ENCODE measurements at regions not wholly inside any gene's neighbourhood (a gene's known extent, or its start where the extent isn't known, plus 50 kb on each side); places are given as distances from the start of the nearest gene placed in this dataset.

DNA sequence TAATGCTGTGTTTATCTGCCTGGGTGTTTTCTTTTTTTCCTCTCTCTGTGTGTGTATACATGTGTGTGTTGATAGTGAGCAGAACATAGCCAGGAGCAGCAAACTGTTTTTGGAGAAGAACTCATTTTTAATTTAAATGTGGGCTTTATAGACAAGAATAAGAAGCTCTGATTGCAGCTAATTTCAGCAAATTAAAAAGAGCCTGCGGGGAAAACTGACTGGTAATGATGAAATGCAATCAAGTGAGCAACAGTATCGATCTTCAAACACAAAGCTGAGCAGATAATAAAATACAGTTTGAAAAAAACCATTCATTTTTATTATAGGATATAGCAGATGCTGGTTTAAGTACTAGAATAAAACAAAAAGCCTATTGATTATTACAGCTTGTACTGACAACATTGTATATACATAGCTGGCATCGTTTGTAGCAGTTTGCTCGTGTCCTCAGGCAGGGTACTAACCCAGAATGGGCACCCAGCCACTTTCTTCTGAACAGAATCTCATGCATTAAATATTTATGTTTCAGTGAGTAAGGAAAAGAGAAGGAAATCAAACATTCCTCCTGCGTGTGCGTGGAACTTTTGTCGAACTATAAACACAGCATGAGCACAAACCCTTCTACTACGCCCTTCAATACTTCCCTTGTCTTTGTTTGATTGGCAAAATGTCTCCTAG lies 73.5 kb upstream of the ZFP42 start:
- no peak for DNase-seq (ENCODE audit: low read depth)
- TF ChIP-seq CTCF (conservative IDR thresholded peaks at IDR 0.05; ENCODE audit: low read depth, low read length): no peak
- H3K4me3 ChIP-seq (ENCODE audit: low read depth, low read length): no peak overlapping the region

DNA sequence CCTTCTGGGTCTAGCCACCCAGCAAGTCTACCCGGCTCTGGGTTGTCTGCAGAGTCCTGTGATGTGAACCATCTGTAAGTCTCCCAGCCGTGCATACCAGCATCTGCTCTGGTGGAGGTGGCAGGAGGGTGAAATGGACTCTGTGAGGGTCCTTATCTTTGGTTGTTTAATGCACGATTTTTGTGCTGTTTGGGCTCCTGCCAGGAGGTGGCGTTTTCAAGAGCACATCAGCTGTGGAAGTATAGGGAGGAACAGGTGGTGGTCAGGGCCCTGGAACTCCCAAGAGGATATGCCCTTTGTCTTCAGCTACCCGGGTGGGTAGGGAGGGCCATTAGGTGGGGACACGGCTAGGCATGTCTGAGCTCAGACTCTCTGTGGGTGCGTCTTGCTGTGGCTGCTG lies 66.5 kb upstream of the ZFP42 start:
- H3K4me3 ChIP-seq (ENCODE audit: low read depth, low read length): no peak overlapping the region
- DNase-seq (ENCODE audit: low read depth): no peak
- no peak for TF ChIP-seq CTCF (conservative IDR thresholded peaks at IDR 0.05; ENCODE audit: low read depth, low read length)

DNA sequence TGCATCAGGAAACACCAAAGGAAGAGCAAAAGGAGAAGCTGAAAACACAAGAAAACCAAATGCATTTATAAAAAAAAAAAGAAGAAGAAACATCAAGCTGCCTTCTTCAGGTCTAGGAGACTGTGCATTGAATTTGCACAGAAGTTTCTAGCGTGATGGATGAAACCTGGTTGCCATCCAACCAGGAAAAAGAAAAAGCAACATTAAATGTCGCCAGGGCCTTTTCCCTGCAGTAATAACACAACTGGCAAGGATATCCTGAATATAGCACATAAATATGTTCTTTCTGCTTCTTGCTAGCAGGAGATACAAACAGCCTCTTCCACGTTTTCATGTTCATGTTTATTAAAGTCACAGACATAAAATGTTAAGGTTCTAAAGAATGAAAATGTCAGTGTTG lies 60.8 kb upstream of the ZFP42 start:
- no peak overlapping the region for H3K4me3 ChIP-seq (ENCODE audit: low read depth, low read length)
- DNase-seq (ENCODE audit: low read depth): no peak
- TF ChIP-seq CTCF (conservative IDR thresholded peaks at IDR 0.05; ENCODE audit: low read depth, low read length): no peak

- no peak for DNase-seq (ENCODE audit: low read depth)
- no peak for TF ChIP-seq CTCF (conservative IDR thresholded peaks at IDR 0.05; ENCODE audit: low read depth, low read length)
- H3K4me3 ChIP-seq (ENCODE audit: low read depth, low read length): no peak overlapping the region
Measured at GRCh38 chr4:187937557-187937956, 58.0 kb upstream of the ZFP42 start.

GRCh38 chr4:187940299-187940698 lies 55.3 kb upstream of the ZFP42 start:
- no peak for TF ChIP-seq CTCF (conservative IDR thresholded peaks at IDR 0.05; ENCODE audit: low read depth, low read length)
- DNase-seq (ENCODE audit: low read depth): no peak
- no peak overlapping the region for H3K4me3 ChIP-seq (ENCODE audit: low read depth, low read length)

DNA sequence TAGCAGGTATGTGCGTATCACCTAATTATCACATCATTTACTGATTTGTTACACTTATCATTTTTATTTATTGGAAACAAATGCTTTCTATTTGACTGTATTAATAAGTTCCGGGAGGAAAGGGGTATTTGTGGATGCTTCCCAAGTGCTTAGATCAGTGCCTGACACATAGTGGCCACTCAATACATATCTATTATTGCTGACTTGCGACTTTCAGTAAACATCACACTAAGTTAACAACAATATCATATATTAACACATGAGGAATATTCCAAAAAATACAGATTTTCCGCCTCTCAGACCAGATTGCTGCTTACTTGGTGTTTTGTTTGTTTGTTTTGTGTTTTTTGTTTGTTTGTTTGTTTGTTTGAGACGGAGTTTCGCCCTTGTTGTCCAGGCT lies 52.6 kb upstream of the ZFP42 start:
- no peak for DNase-seq (ENCODE audit: low read depth)
- H3K4me3 ChIP-seq (ENCODE audit: low read depth, low read length): no peak overlapping the region
- TF ChIP-seq CTCF (conservative IDR thresholded peaks at IDR 0.05; ENCODE audit: low read depth, low read length): no peak

DNA sequence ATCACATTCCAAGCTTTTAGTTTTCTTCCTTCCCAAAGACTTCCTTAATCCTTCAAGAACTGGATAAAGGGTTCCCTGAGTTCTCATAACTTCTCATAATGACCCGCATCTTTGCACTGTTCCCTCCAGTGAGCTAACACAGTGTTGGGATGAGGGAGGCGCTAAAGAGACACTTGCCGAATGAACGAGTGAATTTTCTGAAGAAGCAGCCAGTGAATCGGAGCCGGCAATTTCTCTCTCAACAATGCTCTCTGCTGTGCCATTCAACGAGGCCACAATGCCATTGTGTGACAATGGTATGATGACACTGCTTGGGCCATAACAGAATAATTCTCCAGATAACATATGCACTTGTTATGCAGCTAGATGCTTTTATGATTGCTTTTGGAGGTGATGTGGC lies 51.4 kb upstream of the ZFP42 start:
- no peak for DNase-seq (ENCODE audit: low read depth)
- no peak for TF ChIP-seq CTCF (conservative IDR thresholded peaks at IDR 0.05; ENCODE audit: low read depth, low read length)
- no peak overlapping the region for H3K4me3 ChIP-seq (ENCODE audit: low read depth, low read length)
